Upper lobe of right lung (tissue), 1 donor: ENCODE measurements at regions not wholly inside any gene's neighbourhood (a gene's known extent, or its start where the extent isn't known, plus 50 kb on each side); places are given as distances from the start of the nearest gene placed in this dataset.

Experiments used
- ATAC-seq: fragments of 200-7000 bp; cut with Tn5 transposase; one replicate; pipeline ENCODE4 v1.9.1; 2020; ENCODE audit warnings: mild to moderate bottlenecking, moderate library complexity
- DNase-seq: peaks from one replicate; pipeline ENCODE4 v3.0.0-alpha.2; 2020
- H3K27ac ChIP-seq: fragments of 200-600 bp; one replicate; pipeline ENCODE4 v1.8.0; 2022
- H3K27me3 ChIP-seq: fragments of 200-600 bp; one replicate; pipeline ENCODE4 v1.8.0; 2022; ENCODE audit warnings: mild to moderate bottlenecking
- H3K36me3 ChIP-seq: fragments of 200-600 bp; one replicate; pipeline ENCODE4 v1.8.0; 2022
- H3K4me1 ChIP-seq: fragments of 200-600 bp; one replicate; pipeline ENCODE4 v1.8.0; 2022
- H3K4me3 ChIP-seq: fragments of 200-600 bp; one replicate; pipeline ENCODE4 v1.8.0; 2022; ENCODE audit warnings: mild to moderate bottlenecking
- H3K9me3 ChIP-seq: fragments of 200-600 bp; one replicate; pipeline ENCODE4 v1.8.0; 2022
- intact Hi-C: fragments of 100-400 bp; cut with DNase I; formaldehyde crosslinking; loops from one replicate; pipeline ENCODE4 v1.11.0; 2022
- TF ChIP-seq, protein P1 (sequence below): fragments of 200-600 bp; IDR thresholded peaks from one replicate; pipeline ENCODE4 v1.8.0; 2022; ENCODE audit warnings: antibody characterized with exemption
- donor health status: DM: no; HTN: yes; CAD: no; lungs with severe emphysema.

- H3K27ac ChIP-seq = no peak overlapping the region
- no peaks in the 10 kb centered on the region for H3K27me3 ChIP-seq
- intact Hi-C loops = no loop called here
- H3K4me1 ChIP-seq = no peaks in the 10 kb centered on the region
- no peaks in the 10 kb centered on the region for H3K36me3 ChIP-seq
- ATAC-seq (no peak), DNase-seq (no peak)
- H3K9me3 ChIP-seq = no peaks in the 10 kb centered on the region
- no peak overlapping the region for H3K4me3 ChIP-seq
- TF ChIP-seq, protein P1, sequence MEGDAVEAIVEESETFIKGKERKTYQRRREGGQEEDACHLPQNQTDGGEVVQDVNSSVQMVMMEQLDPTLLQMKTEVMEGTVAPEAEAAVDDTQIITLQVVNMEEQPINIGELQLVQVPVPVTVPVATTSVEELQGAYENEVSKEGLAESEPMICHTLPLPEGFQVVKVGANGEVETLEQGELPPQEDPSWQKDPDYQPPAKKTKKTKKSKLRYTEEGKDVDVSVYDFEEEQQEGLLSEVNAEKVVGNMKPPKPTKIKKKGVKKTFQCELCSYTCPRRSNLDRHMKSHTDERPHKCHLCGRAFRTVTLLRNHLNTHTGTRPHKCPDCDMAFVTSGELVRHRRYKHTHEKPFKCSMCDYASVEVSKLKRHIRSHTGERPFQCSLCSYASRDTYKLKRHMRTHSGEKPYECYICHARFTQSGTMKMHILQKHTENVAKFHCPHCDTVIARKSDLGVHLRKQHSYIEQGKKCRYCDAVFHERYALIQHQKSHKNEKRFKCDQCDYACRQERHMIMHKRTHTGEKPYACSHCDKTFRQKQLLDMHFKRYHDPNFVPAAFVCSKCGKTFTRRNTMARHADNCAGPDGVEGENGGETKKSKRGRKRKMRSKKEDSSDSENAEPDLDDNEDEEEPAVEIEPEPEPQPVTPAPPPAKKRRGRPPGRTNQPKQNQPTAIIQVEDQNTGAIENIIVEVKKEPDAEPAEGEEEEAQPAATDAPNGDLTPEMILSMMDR = no peak
These were observed 270.9 kb upstream of the IL12B start for GRCh38 chr5:159601216-159601615.

GRCh38 chr5:159602434-159602833 is 272.1 kb upstream of the IL12B start:
- no peaks in the 10 kb centered on the region for H3K27me3 ChIP-seq
- no peak for DNase-seq
- no peak overlapping the region for H3K27ac ChIP-seq
- no peaks in the 10 kb centered on the region for H3K9me3 ChIP-seq
- intact Hi-C loops = no loop called here
- no peak for ATAC-seq
- TF ChIP-seq, protein P1 = no peak
- H3K4me3 ChIP-seq = no peak overlapping the region
- H3K4me1 ChIP-seq = no peaks in the 10 kb centered on the region
- H3K36me3 ChIP-seq = no peaks in the 10 kb centered on the region

GRCh38 chr5:159605585-159605984 is 275.3 kb upstream of the IL12B start:
- Histone ChIP-seq H3K4me1 (no peaks in the 10 kb centered on the region), H3K27me3 (no peaks in the 10 kb centered on the region), H3K4me3 (no peak overlapping the region), H3K27ac (no peak overlapping the region), H3K9me3 (no peaks in the 10 kb centered on the region), H3K36me3 (no peaks in the 10 kb centered on the region)
- no peak for DNase-seq
- TF ChIP-seq, protein P1 = no peak
- peak; percentile 84 for ATAC-seq
- intact Hi-C loops = no loop called here

GRCh38 chr5:159609359-159609758 is 279.1 kb upstream of the IL12B start:
- TF ChIP-seq, protein P1 = no peak
- Histone ChIP-seq H3K27me3 (no peaks in the 10 kb centered on the region), H3K9me3 (no peaks in the 10 kb centered on the region), H3K4me3 (no peak overlapping the region), H3K4me1 (no peaks in the 10 kb centered on the region), H3K36me3 (no peaks in the 10 kb centered on the region), H3K27ac (no peak overlapping the region)
- DNase-seq (no peak), ATAC-seq (no peak)
- intact Hi-C loops = no loop called here

DNA sequence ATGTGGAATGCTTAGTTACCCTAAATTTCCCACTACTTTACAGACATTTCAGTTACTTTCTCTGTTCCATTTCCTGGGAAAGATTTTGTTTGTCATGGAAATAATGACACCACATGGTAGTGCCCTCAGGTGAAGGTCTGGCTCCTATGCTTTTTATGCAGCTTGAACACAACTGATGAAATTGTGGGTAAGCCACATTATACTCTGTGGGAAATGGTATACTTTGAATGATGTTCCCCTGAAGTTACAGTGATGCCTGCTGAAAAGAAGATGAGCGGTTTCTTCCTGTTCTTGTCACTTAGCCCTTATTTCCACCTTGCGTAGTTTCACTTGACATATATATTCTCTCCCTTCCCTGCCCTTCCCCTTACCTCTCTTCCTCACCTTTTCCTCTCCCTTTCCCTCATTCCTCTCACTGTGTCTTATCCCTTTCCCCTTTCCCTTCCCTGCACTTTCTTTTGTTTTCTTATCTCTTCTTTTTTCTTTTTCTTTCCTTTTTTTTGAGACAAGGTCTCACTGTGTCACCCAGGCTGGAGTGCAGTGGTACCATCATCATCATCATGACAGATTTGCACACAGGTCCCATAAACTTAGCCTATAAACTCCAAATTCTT is 280.8 kb upstream of the IL12B start:
- intact Hi-C loops = no loop called here
- TF ChIP-seq, protein P1 = no peak
- no peak overlapping the region for H3K4me3 ChIP-seq
- no peak for ATAC-seq
- no peak for DNase-seq
- no peaks in the 10 kb centered on the region for H3K9me3 ChIP-seq
- H3K27ac ChIP-seq = no peak overlapping the region
- H3K4me1 ChIP-seq = no peaks in the 10 kb centered on the region
- H3K36me3 ChIP-seq = no peaks in the 10 kb centered on the region
- H3K27me3 ChIP-seq = no peaks in the 10 kb centered on the region

- Histone ChIP-seq H3K4me3 (no peak overlapping the region), H3K27ac (no peak overlapping the region), H3K9me3 (no peaks in the 10 kb centered on the region), H3K27me3 (no peaks in the 10 kb centered on the region), H3K36me3 (no peaks in the 10 kb centered on the region), H3K4me1 (no peaks in the 10 kb centered on the region)
- no peak for ATAC-seq
- DNase-seq = no peak
- intact Hi-C loops = no loop called here
- TF ChIP-seq, protein P1 = no peak
These were observed 286.7 kb upstream of the IL12B start for GRCh38 chr5:159616952-159617351.
